ENCODE measurements at regions not wholly inside any gene's neighbourhood (a gene's known extent, or its start where the extent isn't known, plus 50 kb on each side); places are given as distances from the start of the nearest gene placed in this dataset.
"Not testable (repeated sequence)": the region's sequence is repeated elsewhere in the genome, so short reads cannot be mapped to it uniquely, and the experiment has no call there.

- H3K4me3 ChIP-seq (ENCODE audit: low read depth, low read length); DNase-seq (ENCODE audit: low read depth): not testable (repeated sequence)
These were observed 205.9 kb upstream of the FRG1 start for GRCh38 chr4:189734648-189735267.

DNA sequence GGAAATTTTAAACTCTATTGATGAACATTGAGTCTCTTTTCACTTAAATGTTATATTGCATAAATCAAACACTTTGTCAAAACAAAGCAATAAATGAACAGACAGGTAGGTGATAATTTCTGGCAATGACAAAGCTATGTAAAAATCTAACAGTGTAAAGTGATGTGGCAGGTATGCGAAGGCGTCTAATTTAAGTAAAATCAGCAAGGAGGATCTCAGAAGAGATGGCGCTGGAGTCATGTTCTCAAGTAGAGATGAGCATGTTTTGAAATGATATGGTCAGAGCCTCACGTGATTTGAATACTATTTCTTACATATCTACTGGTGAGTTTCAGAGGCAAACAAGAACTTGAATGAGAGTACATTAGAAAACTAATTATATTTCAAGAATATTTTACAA lies 204.0 kb upstream of the FRG1 start:
- not testable (repeated sequence) for H3K4me3 ChIP-seq (ENCODE audit: low read depth, low read length); DNase-seq (ENCODE audit: low read depth)

DNA sequence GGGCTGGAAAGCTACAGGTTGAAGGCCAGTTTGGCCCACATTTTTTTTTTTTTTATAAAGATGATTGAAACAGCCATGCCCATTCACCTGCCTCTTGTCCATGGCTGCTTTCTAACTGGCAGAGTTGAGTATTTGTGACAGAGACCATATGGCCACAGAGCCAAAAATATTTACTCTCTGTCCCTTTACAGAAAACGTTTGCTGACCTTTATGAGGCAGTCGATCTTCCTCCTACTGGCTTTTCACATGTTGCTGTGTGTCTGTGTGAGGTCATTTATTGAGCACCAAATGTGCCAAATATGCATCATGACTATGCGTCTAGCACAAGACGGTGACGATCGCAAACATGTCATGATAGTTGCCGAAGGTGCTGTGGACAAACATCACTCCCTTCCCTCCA lies 200.6 kb upstream of the FRG1 start:
- H3K4me3 ChIP-seq (ENCODE audit: low read depth, low read length); DNase-seq (ENCODE audit: low read depth): not testable (repeated sequence)

- no peak for TF ChIP-seq CTCF (IDR thresholded peaks at IDR 0.05; ENCODE audit: low read depth, low read length, missing control alignments)
- no peak overlapping the region for H3K4me3 ChIP-seq (ENCODE audit: low read depth, low read length)
- DNase-seq (ENCODE audit: low read depth) = no peak
These were observed 199.8 kb upstream of the FRG1 start for GRCh38 chr4:189740873-189741272.

GRCh38 chr4:189753092-189753491 lies 187.6 kb upstream of the FRG1 start:
- H3K4me3 ChIP-seq (ENCODE audit: low read depth, low read length) = not testable (repeated sequence)

DNA sequence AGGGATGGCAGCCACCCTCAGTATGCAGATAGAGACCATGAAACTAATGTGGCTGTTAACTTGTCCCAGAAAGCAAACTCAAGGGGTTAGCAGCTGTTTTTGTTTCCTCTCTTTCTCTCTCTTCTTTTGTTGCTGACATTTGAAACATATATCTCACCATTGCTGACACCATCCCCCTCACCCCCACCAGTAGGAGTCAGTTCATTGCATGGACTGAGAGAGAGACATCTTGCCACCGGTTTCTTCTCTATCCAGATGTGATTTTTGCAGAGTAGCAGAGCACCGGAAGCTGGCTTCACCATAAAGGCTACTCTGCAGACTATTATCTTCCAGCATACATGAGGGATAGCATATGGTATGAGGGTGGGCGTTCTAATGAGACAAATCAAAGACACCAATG lies 177.1 kb upstream of the FRG1 start:
- no peak for TF ChIP-seq CTCF (IDR thresholded peaks at IDR 0.05; ENCODE audit: low read depth, low read length, missing control alignments)
- no peak overlapping the region for H3K4me3 ChIP-seq (ENCODE audit: low read depth, low read length)

More at GRCh38 chr4:189753092-189753491, 187.6 kb upstream of the FRG1 start:
- not testable (repeated sequence) for DNase-seq (ENCODE audit: low read depth)

DNA sequence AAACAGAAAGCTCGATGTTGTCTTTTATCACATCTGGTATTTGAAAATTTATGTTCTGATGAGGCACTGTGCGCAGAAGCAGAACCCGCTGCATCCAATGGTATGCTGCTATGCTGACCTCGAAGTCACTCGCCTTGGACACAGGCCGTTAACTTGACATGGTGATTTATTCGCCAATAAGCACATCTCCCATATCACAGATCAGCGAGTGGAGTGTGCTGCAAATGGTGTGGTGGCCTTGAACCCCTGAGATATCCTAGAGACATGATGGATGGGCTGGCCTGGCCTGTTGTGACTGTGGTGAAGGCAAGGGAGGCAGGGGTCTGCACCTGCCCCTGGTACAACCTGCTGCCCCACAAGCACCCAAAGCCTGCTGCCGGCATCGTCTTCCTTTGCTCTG lies 175.4 kb upstream of the FRG1 start:
- no peak overlapping the region for H3K4me3 ChIP-seq (ENCODE audit: low read depth, low read length)
- DNase-seq (ENCODE audit: low read depth) = no peak
- TF ChIP-seq CTCF (IDR thresholded peaks at IDR 0.05; ENCODE audit: low read depth, low read length, missing control alignments) = no peak

More for the DNA sequence above, 177.1 kb upstream of the FRG1 start:
- no peak for DNase-seq (ENCODE audit: low read depth)

DNA sequence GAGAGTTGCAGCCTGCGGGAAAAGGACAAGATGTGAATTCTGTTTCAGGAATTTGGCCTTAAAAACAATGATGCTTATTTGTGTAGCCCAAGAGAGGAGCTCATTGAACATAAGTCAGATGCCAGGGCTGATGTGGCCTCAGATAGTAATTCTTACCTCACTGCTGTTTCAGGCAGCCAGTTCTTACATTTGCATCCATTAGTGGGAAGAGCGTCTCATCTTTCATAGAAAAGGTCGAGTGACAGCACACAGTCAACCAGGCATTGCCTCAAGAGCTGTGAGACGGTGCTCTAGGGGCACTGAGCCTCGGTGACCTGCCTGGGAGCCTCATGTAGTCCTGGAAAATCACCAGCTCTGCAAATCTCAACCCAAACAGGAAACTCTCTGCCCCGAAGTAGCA lies 174.9 kb upstream of the FRG1 start:
- H3K4me3 ChIP-seq (ENCODE audit: low read depth, low read length) = no peak overlapping the region
- TF ChIP-seq CTCF (IDR thresholded peaks at IDR 0.05; ENCODE audit: low read depth, low read length, missing control alignments) = no peak
- DNase-seq (ENCODE audit: low read depth) = no peak

DNA sequence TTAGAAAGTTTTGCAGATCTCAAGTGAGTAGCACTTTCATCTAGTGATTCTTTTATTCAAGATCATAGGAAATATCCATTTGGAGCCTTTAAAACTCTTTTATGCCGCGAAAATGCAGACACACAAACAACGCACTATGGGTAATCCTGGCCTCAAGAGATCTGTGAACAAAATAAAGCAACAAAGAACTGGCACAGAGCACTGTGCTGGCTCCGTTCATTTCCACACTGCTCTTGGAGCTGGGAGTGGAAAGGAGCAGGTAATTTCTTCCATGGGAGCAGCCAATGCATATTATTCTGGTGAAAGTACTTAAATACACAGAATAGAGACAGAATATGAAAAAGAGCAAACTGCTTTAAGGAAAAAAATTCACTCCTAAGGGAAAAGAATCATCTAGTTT lies 172.7 kb upstream of the FRG1 start:
- H3K4me3 ChIP-seq (ENCODE audit: low read depth, low read length) = no peak overlapping the region
- no peak for TF ChIP-seq CTCF (IDR thresholded peaks at IDR 0.05; ENCODE audit: low read depth, low read length, missing control alignments)
- DNase-seq (ENCODE audit: low read depth) = no peak

Measured in GM12864 (cell line).